ENCODE measurements at regions not wholly inside any gene's neighbourhood (a gene's known extent, or its start where the extent isn't known, plus 50 kb on each side); places are given as distances from the start of the nearest gene placed in this dataset.

- no peak for TF ChIP-seq CTCF (IDR thresholded peaks at IDR 0.05; ENCODE audit: insufficient read depth, low read length, severe bottlenecking)
- FAIRE-seq (no peak), DNase-seq (ENCODE audit: low read depth) (no peak)
Measured at GRCh38 chr19:20482721-20483120, 82.9 kb downstream of the ZNF737 start.

DNA sequence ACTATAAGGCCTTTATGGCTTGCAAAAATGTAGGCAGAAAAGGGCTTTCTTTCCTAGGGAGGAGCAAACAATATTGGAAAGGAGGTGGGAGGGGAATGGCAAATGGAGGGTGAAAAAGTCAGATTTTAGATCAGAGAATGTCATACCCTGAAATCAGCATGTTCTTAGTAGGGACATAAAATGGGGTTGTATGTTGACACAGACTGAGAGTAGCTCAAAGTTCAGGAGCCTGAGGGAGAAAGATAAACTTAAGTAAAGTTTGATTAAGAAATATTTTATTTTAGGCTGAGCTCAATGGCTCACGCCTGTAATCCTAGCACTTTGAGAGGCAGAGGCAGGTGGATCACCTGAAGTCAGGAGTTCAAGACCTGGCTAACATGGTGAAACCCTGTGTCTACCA is 83.8 kb downstream of the ZNF737 start:
- DNase-seq (ENCODE audit: low read depth) (no peak), FAIRE-seq (no peak)
- Histone ChIP-seq H3K4me3 (ENCODE audit: low read depth, low read length) (no peak overlapping the region), H3K27me3 (ENCODE audit: control insufficient read depth, insufficient read depth, low read length) (no peaks in the 10 kb centered on the region), H3K36me3 (ENCODE audit: control insufficient read depth, insufficient read depth, low read length) (no peaks in the 10 kb centered on the region)
- TF ChIP-seq CTCF (IDR thresholded peaks at IDR 0.05; ENCODE audit: insufficient read depth, low read length, severe bottlenecking) = no peak

More at GRCh38 chr19:20482721-20483120, 82.9 kb downstream of the ZNF737 start:
- no peaks in the 10 kb centered on the region for H3K27me3 ChIP-seq (ENCODE audit: control insufficient read depth, insufficient read depth, low read length)
- H3K4me3 ChIP-seq (ENCODE audit: low read depth, low read length) = no peak overlapping the region
- no peaks in the 10 kb centered on the region for H3K36me3 ChIP-seq (ENCODE audit: control insufficient read depth, insufficient read depth, low read length)

- Histone ChIP-seq H3K36me3 (ENCODE audit: control insufficient read depth, insufficient read depth, low read length) (no peaks in the 10 kb centered on the region), H3K4me3 (ENCODE audit: low read depth, low read length) (no peak overlapping the region), H3K27me3 (ENCODE audit: control insufficient read depth, insufficient read depth, low read length) (no peaks in the 10 kb centered on the region)
- FAIRE-seq (no peak), DNase-seq (ENCODE audit: low read depth) (no peak)
- TF ChIP-seq CTCF (IDR thresholded peaks at IDR 0.05; ENCODE audit: insufficient read depth, low read length, severe bottlenecking) = no peak
Measured at GRCh38 chr19:20479483-20479882, 86.1 kb downstream of the ZNF737 start.

DNA sequence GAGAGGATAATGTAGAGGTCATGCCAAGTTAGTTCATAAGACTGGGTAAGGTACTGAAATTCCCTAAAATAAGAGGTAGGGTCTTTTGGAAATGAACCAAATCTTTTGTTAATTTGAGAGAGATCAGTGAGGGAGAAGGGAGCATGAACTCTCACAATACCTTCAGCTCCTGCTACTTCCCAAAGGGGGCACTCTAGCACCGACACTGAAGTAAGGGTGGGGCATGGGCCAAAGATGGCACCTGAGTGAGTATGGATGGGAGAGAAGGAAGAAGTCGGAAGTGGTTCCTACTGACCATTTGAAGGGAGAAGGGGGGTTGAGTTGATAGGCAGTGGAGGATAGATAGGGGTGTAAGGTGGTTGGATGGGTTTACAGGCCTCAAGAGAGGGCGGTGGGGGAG is 86.6 kb downstream of the ZNF737 start:
- DNase-seq (ENCODE audit: low read depth) (no peak), FAIRE-seq (no peak)
- H3K4me3 ChIP-seq (ENCODE audit: low read depth, low read length) = no peak overlapping the region
- no peaks in the 10 kb centered on the region for H3K27me3 ChIP-seq (ENCODE audit: control insufficient read depth, insufficient read depth, low read length)
- TF ChIP-seq CTCF (IDR thresholded peaks at IDR 0.05; ENCODE audit: insufficient read depth, low read length, severe bottlenecking) = no peak
- no peaks in the 10 kb centered on the region for H3K36me3 ChIP-seq (ENCODE audit: control insufficient read depth, insufficient read depth, low read length)

- no peak for DNase-seq (ENCODE audit: low read depth)
- H3K4me3 ChIP-seq (ENCODE audit: low read depth, low read length) = no peak overlapping the region
- no peak for TF ChIP-seq CTCF (IDR thresholded peaks at IDR 0.05; ENCODE audit: insufficient read depth, low read length, severe bottlenecking)
- no peaks in the 10 kb centered on the region for H3K27me3 ChIP-seq (ENCODE audit: control insufficient read depth, insufficient read depth, low read length)
- no peak for FAIRE-seq
- no peaks in the 10 kb centered on the region for H3K36me3 ChIP-seq (ENCODE audit: control insufficient read depth, insufficient read depth, low read length)
Measured at GRCh38 chr19:20472854-20473253, 92.7 kb downstream of the ZNF737 start.

DNA sequence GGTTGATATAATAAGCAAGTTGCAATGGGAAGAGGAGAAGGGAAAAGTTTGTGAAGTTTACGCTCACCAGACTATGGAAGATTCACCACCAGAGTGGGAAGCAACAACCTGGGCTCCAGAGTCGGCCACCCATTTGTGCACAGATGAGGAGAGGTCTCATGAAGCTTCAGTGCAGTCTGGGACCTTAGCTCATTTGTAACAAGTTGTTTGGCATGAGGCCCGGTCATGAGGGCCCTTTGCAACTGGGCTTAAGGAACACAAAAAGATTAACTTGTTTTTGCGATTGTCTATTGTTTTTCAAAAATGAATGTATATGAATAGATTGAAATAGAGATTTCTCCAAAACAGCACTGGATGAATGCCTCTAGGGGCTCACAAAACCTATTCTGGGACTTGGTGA is 94.2 kb downstream of the ZNF737 start:
- Histone ChIP-seq H3K36me3 (ENCODE audit: control insufficient read depth, insufficient read depth, low read length) (no peaks in the 10 kb centered on the region), H3K4me3 (ENCODE audit: low read depth, low read length) (no peak overlapping the region), H3K27me3 (ENCODE audit: control insufficient read depth, insufficient read depth, low read length) (no peaks in the 10 kb centered on the region)
- no peak for TF ChIP-seq CTCF (IDR thresholded peaks at IDR 0.05; ENCODE audit: insufficient read depth, low read length, severe bottlenecking)
- FAIRE-seq (no peak), DNase-seq (ENCODE audit: low read depth) (no peak)

All from bronchial epithelial cell (primary cell).